ENCODE measurements at regions not wholly inside any gene's neighbourhood (a gene's known extent, or its start where the extent isn't known, plus 50 kb on each side); places are given as distances from the start of the nearest gene placed in this dataset.

DNA sequence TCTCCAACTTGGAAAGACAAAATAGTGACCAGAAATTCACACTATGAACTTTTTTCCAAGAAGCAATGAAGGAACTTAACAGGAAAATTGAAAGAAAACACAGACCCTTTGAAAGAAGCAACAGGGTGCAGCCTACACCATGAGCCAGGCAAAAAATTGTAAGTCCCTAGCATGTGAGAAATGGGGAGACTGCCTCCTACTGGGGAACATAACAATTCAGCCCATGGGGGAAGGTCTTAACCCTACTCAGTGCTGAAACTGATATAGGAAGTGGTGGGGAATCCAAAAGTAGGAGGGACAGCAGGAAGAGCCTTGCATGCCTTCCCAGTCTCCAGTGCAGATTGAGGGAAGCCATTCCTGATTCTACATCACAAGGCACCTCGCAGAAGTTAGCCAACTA lies 235.1 kb upstream of the UFL1 start:
- H3K4me3 Mint-ChIP-seq = no peak overlapping the region
- no peak overlapping the region for H3K27ac Mint-ChIP-seq
- no peak for TF ChIP-seq EZH2phosphoT487 (IDR thresholded peaks at IDR 0.05)
- TF ChIP-seq, protein P1, sequence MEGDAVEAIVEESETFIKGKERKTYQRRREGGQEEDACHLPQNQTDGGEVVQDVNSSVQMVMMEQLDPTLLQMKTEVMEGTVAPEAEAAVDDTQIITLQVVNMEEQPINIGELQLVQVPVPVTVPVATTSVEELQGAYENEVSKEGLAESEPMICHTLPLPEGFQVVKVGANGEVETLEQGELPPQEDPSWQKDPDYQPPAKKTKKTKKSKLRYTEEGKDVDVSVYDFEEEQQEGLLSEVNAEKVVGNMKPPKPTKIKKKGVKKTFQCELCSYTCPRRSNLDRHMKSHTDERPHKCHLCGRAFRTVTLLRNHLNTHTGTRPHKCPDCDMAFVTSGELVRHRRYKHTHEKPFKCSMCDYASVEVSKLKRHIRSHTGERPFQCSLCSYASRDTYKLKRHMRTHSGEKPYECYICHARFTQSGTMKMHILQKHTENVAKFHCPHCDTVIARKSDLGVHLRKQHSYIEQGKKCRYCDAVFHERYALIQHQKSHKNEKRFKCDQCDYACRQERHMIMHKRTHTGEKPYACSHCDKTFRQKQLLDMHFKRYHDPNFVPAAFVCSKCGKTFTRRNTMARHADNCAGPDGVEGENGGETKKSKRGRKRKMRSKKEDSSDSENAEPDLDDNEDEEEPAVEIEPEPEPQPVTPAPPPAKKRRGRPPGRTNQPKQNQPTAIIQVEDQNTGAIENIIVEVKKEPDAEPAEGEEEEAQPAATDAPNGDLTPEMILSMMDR (IDR thresholded peaks at IDR 0.05) = no peak
- TF ChIP-seq EZH2 (IDR thresholded peaks at IDR 0.05) = no peak
- no peak overlapping the region for H3K4me3 ChIP-seq
- no peak overlapping the region for H3K9ac ChIP-seq
- DNase-seq (ENCODE audit: low spot score) = no peak
- no peaks in the 10 kb centered on the region for H3K4me1 Mint-ChIP-seq
- no peaks in the 10 kb centered on the region for H3K36me3 ChIP-seq
- H3F3A ChIP-seq (ENCODE audit: low read depth) = no peaks in the 10 kb centered on the region
- H3K9me3 Mint-ChIP-seq = no peaks in the 10 kb centered on the region
- peaks cover 4% of the 10 kb centered on the region for H3K27me3 Mint-ChIP-seq (ENCODE audit: insufficient read depth, low read depth)
- no peak overlapping the region for H3K27ac ChIP-seq
- H4K20me1 ChIP-seq (ENCODE audit: low read depth) = no peaks in the 10 kb centered on the region
- no peaks in the 10 kb centered on the region for H3K9me3 ChIP-seq (ENCODE audit: low read depth)
- H3K79me2 ChIP-seq (ENCODE audit: low read depth) = no peaks in the 10 kb centered on the region
- no peaks in the 10 kb centered on the region for H3K27me3 ChIP-seq
- no peak overlapping the region for H3K4me2 ChIP-seq
- H3K36me3 Mint-ChIP-seq = no peaks in the 10 kb centered on the region
- H3K4me1 ChIP-seq = no peaks in the 10 kb centered on the region
- H2AFZ ChIP-seq (replicated peaks) = no peak overlapping the region

DNA sequence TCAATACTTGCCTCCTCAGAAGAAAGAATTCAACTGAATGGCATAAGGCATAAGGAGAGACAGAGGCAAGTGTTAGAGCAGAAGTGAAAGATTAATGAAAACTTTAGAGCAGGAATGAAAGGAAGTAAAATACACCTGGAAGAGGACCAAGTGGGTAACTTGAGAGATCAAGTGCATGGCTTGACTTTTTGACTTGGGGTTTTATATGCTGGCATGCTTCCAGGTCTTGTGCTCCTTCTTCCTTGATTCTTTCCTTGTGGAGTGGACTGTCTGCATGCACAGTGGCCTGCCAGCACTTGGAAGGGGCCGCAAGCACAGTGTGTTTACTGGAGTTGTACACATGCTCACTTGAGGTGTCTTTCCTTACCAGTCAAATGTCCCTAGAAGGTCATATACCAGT lies 222.1 kb upstream of the UFL1 start:
- Mint-ChIP-seq H3K9me3 (no peaks in the 10 kb centered on the region), H3K27me3 (ENCODE audit: insufficient read depth, low read depth) (no peaks in the 10 kb centered on the region), H3K4me3 (no peak overlapping the region), H3K36me3 (no peaks in the 10 kb centered on the region), H3K4me1 (no peaks in the 10 kb centered on the region), H3K27ac (no peak overlapping the region)
- H3K4me2 ChIP-seq = no peak overlapping the region
- H3F3A ChIP-seq (ENCODE audit: low read depth) = no peaks in the 10 kb centered on the region
- H2AFZ ChIP-seq (replicated peaks) = no peak overlapping the region
- H3K4me3 ChIP-seq = no peak overlapping the region
- H3K4me1 ChIP-seq = no peaks in the 10 kb centered on the region
- no peaks in the 10 kb centered on the region for H3K27me3 ChIP-seq
- TF ChIP-seq EZH2 (IDR thresholded peaks at IDR 0.05) (no peak), EZH2phosphoT487 (IDR thresholded peaks at IDR 0.05) (no peak)
- TF ChIP-seq, protein P1 (IDR thresholded peaks at IDR 0.05) = no peak
- no peak for DNase-seq (ENCODE audit: low spot score)
- no peaks in the 10 kb centered on the region for H3K79me2 ChIP-seq (ENCODE audit: low read depth)
- H3K9me3 ChIP-seq (ENCODE audit: low read depth) = no peaks in the 10 kb centered on the region
- no peak overlapping the region for H3K27ac ChIP-seq
- no peaks in the 10 kb centered on the region for H4K20me1 ChIP-seq (ENCODE audit: low read depth)
- no peak overlapping the region for H3K9ac ChIP-seq
- H3K36me3 ChIP-seq = no peaks in the 10 kb centered on the region

DNA sequence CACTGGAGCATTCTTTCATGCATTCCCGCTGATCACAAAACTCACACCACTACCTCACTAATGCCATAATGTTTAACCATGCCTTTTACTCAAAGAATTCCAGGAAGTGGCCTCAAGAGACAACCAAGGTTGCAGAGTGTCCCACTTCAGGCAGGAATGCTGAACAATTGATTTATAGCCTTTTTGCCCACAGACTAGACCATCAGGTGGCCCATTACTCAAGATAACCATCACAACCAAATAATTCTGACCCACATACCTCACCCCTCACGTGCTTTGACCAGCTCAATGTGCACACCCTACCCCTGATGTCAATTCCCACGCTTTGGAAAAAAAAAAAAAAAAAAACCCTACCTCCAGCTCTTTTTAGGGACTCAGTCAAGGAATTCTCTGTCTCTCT lies 220.6 kb upstream of the UFL1 start:
- no peak overlapping the region for H3K27ac Mint-ChIP-seq
- no peaks in the 10 kb centered on the region for H3K27me3 Mint-ChIP-seq (ENCODE audit: insufficient read depth, low read depth)
- H3K9me3 Mint-ChIP-seq = no peaks in the 10 kb centered on the region

More for the DNA sequence above, 220.6 kb upstream of the UFL1 start:
- Mint-ChIP-seq H3K4me1 (no peaks in the 10 kb centered on the region), H3K36me3 (no peaks in the 10 kb centered on the region), H3K4me3 (no peak overlapping the region)
- no peaks in the 10 kb centered on the region for H3K79me2 ChIP-seq (ENCODE audit: low read depth)
- no peaks in the 10 kb centered on the region for H3K27me3 ChIP-seq
- no peaks in the 10 kb centered on the region for H3K9me3 ChIP-seq (ENCODE audit: low read depth)
- no peak overlapping the region for H3K4me2 ChIP-seq
- no peak overlapping the region for H2AFZ ChIP-seq (replicated peaks)
- H3K27ac ChIP-seq = no peak overlapping the region
- no peaks in the 10 kb centered on the region for H3F3A ChIP-seq (ENCODE audit: low read depth)
- no peak overlapping the region for H3K9ac ChIP-seq
- H3K36me3 ChIP-seq = no peaks in the 10 kb centered on the region
- no peak overlapping the region for H3K4me3 ChIP-seq
- H4K20me1 ChIP-seq (ENCODE audit: low read depth) = no peaks in the 10 kb centered on the region
- TF ChIP-seq, protein P1 (IDR thresholded peaks at IDR 0.05) = no peak
- TF ChIP-seq EZH2 (IDR thresholded peaks at IDR 0.05) = no peak
- no peak for TF ChIP-seq EZH2phosphoT487 (IDR thresholded peaks at IDR 0.05)
- H3K4me1 ChIP-seq = no peaks in the 10 kb centered on the region
- DNase-seq (ENCODE audit: low spot score) = no peak

Data from neural progenitor cell (in vitro differentiated cells).